ENCODE measurements at regions not wholly inside any gene's neighbourhood (a gene's known extent, or its start where the extent isn't known, plus 50 kb on each side); places are given as distances from the start of the nearest gene placed in this dataset.

GRCh38 chr2:76455910-76456309 is 745.2 kb upstream of the GCFC2 start:
- H3K27ac ChIP-seq, result no peak overlapping the region
- TF ChIP-seq CTCF (IDR thresholded peaks at IDR 0.05) (no peak), POLR2A (IDR thresholded peaks at IDR 0.05) (no peak)
- no peak overlapping the region for H3K4me3 ChIP-seq
- DNase-seq, result no peak
- H3K27me3 ChIP-seq, result no peaks in the 10 kb centered on the region
- no peaks in the 10 kb centered on the region for H3K36me3 ChIP-seq
- intact Hi-C loops (cut with DNase I; ENCODE audit: low total_unique reads), result no loop called here
- no peaks in the 10 kb centered on the region for H3K4me1 ChIP-seq
- no peaks in the 10 kb centered on the region for H3K9me3 ChIP-seq

GRCh38 chr2:76450024-76450475 is 739.3 kb upstream of the GCFC2 start:
- Histone ChIP-seq H3K27me3 (no peaks in the 10 kb centered on the region), H3K36me3 (no peaks in the 10 kb centered on the region), H3K4me1 (no peaks in the 10 kb centered on the region), H3K4me3 (no peak overlapping the region), H3K27ac (no peak overlapping the region), H3K9me3 (no peaks in the 10 kb centered on the region)
- no peak for DNase-seq
- intact Hi-C loops (cut with DNase I; ENCODE audit: low total_unique reads), result no loop called here
- no peak for TF ChIP-seq CTCF (IDR thresholded peaks at IDR 0.05)

GRCh38 chr2:76448956-76449355 is 738.2 kb upstream of the GCFC2 start:
- intact Hi-C loops (cut with DNase I; ENCODE audit: low total_unique reads), result no loop called here
- no peak for DNase-seq
- H3K4me1 ChIP-seq, result no peaks in the 10 kb centered on the region
- TF ChIP-seq POLR2A (IDR thresholded peaks at IDR 0.05), result no peak
- H3K36me3 ChIP-seq, result no peaks in the 10 kb centered on the region
- no peaks in the 10 kb centered on the region for H3K9me3 ChIP-seq
- no peak overlapping the region for H3K27ac ChIP-seq
- no peak overlapping the region for H3K4me3 ChIP-seq
- no peaks in the 10 kb centered on the region for H3K27me3 ChIP-seq

- no peaks in the 10 kb centered on the region for H3K4me1 ChIP-seq
- H3K27ac ChIP-seq, result no peak overlapping the region
- H3K9me3 ChIP-seq, result no peaks in the 10 kb centered on the region
- no peaks in the 10 kb centered on the region for H3K36me3 ChIP-seq
- TF ChIP-seq CTCF (IDR thresholded peaks at IDR 0.05) (no peak), POLR2A (IDR thresholded peaks at IDR 0.05) (no peak)
- no peaks in the 10 kb centered on the region for H3K27me3 ChIP-seq
- DNase-seq, result no peak
- intact Hi-C loops (cut with DNase I; ENCODE audit: low total_unique reads), result no loop called here
- no peak overlapping the region for H3K4me3 ChIP-seq
These were observed 736.6 kb upstream of the GCFC2 start for GRCh38 chr2:76447294-76447693.

GRCh38 chr2:76446872-76447271 is 736.2 kb upstream of the GCFC2 start:
- DNase-seq, result no peak
- no peak for TF ChIP-seq POLR2A (IDR thresholded peaks at IDR 0.05)
- TF ChIP-seq CTCF (IDR thresholded peaks at IDR 0.05), result no peak
- H3K27ac ChIP-seq, result no peak overlapping the region
- intact Hi-C loops (cut with DNase I; ENCODE audit: low total_unique reads), result no loop called here
- H3K36me3 ChIP-seq, result no peaks in the 10 kb centered on the region
- no peaks in the 10 kb centered on the region for H3K4me1 ChIP-seq
- no peak overlapping the region for H3K4me3 ChIP-seq
- no peaks in the 10 kb centered on the region for H3K9me3 ChIP-seq
- H3K27me3 ChIP-seq, result no peaks in the 10 kb centered on the region

GRCh38 chr2:76445880-76446279 is 735.2 kb upstream of the GCFC2 start:
- Histone ChIP-seq H3K9me3 (no peaks in the 10 kb centered on the region), H3K27ac (no peak overlapping the region), H3K27me3 (no peaks in the 10 kb centered on the region), H3K36me3 (no peaks in the 10 kb centered on the region), H3K4me3 (no peak overlapping the region), H3K4me1 (no peaks in the 10 kb centered on the region)
- intact Hi-C loops (cut with DNase I; ENCODE audit: low total_unique reads), result no loop called here
- DNase-seq, result no peak
- TF ChIP-seq CTCF (IDR thresholded peaks at IDR 0.05) (no peak), POLR2A (IDR thresholded peaks at IDR 0.05) (no peak)

Measured in uterus (tissue), 3 donors.